HEK293 (cell line): ENCODE measurements at regions not wholly inside any gene's neighbourhood (a gene's known extent, or its start where the extent isn't known, plus 50 kb on each side); places are given as distances from the start of the nearest gene placed in this dataset.

Experiments
- CTCF ChIA-PET: fragments of 350-600 bp; formaldehyde crosslinking; extraction: SDS; loops from one replicate; lab custom pipeline; 2021; ENCODE audit warnings: antibody characterized with exemption; lab: Yijun Ruan, JAX
- POLR2A ChIA-PET: fragments of 300-600 bp; formaldehyde crosslinking; extraction: SDS; loops from one replicate; lab custom pipeline; 2020; ENCODE audit warnings: antibody characterized with exemption, inconsistent platforms; lab: Yijun Ruan, JAX
- H3K27ac ChIP-seq: fragments of 200-500 bp; sonication (Bioruptor generic); 2 replicates; pipeline ENCODE4 v1.5.1; 2014; ENCODE audit warnings: low read depth, low read length, control low read depth, inconsistent platforms; ENCODE audit errors: extremely low read depth
- H3K36me3 ChIP-seq, 2 experiments: fragments of 200-500 bp in 1 of 2; sonication (Bioruptor generic) in 1 of 2; 1 replicate in 1 of 2; 2 replicates in 1 of 2; pipeline ENCODE4 v1.5.1; 2014 to 2017; ENCODE audit warnings: inconsistent platforms in 2 of 2, low read length in 2 of 2; ENCODE audit not compliant: control insufficient read depth in 2 of 2, insufficient read depth in 1 of 2
- H3K4me1 ChIP-seq: fragments of 200-500 bp; sonication (Bioruptor generic); 2 replicates; pipeline ENCODE4 v1.5.1; 2014; ENCODE audit warnings: mild to moderate bottlenecking, low read length, inconsistent platforms; ENCODE audit not compliant: control insufficient read depth, insufficient read depth
- H3K4me3 ChIP-seq: 2 replicates; pipeline ENCODE4 v1.5.1; 2011; ENCODE audit warnings: low read depth, mild to moderate bottlenecking, control low read depth, low read length, moderate library complexity
- H3K9me3 ChIP-seq: fragments of 200-500 bp; sonication (Bioruptor generic); 2 replicates; pipeline ENCODE4 v1.5.1; 2014; ENCODE audit warnings: low read depth, low read length, inconsistent platforms; ENCODE audit not compliant: control insufficient read depth, insufficient read depth
- HOXC10 ChIP-seq: sonication (generic); formaldehyde crosslinking; IDR thresholded peaks from 2 replicates; pipeline ENCODE4 v1.8.1; 2023; ENCODE audit warnings: mild to moderate bottlenecking, missing genetic modification reagents
- KLF10 ChIP-seq: fragments of 450-650 bp; IDR thresholded peaks from 2 replicates; pipeline ENCODE4 v1.5.1; 2018; ENCODE audit warnings: missing biosample characterization, mild to moderate bottlenecking, missing genetic modification characterization
- PRDM10 ChIP-seq: fragments of 450-650 bp; formaldehyde crosslinking; IDR thresholded peaks from 2 replicates; pipeline ENCODE4 v1.5.1; 2016; ENCODE audit warnings: missing biosample characterization, missing genetic modification characterization
- SP3 ChIP-seq: fragments of 450-650 bp; formaldehyde crosslinking; IDR thresholded peaks from 2 replicates; pipeline ENCODE4 v1.5.1; 2016; ENCODE audit warnings: missing biosample characterization, missing genetic modification characterization
- ZBTB17 ChIP-seq: fragments of 450-650 bp; formaldehyde crosslinking; IDR thresholded peaks from 2 replicates; pipeline ENCODE4 v1.5.1; 2016; ENCODE audit warnings: missing biosample characterization, missing genetic modification characterization
- ZBTB48 ChIP-seq: fragments of 450-650 bp; formaldehyde crosslinking; IDR thresholded peaks from 2 replicates; pipeline ENCODE4 v1.5.1; 2016; ENCODE audit warnings: missing biosample characterization, missing genetic modification characterization
- ZBTB6 ChIP-seq: fragments of 450-650 bp; formaldehyde crosslinking; IDR thresholded peaks from 2 replicates; pipeline ENCODE4 v1.5.1; 2017; ENCODE audit warnings: missing biosample characterization, missing genetic modification characterization
- ZFHX2 ChIP-seq: fragments of 450-650 bp; formaldehyde crosslinking; conservative IDR thresholded peaks from 2 replicates; pipeline ENCODE4 v1.5.1; 2016; ENCODE audit warnings: missing biosample characterization, missing genetic modification characterization
- ZIC2 ChIP-seq: fragments of 450-650 bp; formaldehyde crosslinking; IDR thresholded peaks from 2 replicates; pipeline ENCODE4 v1.5.1; 2016; ENCODE audit warnings: missing biosample characterization, missing genetic modification characterization
- ZNF133 ChIP-seq: fragments of 450-650 bp; formaldehyde crosslinking; IDR thresholded peaks from 2 replicates; pipeline ENCODE4 v1.5.1; 2016; ENCODE audit warnings: missing biosample characterization, missing genetic modification characterization
- ZNF157 ChIP-seq: fragments of 450-650 bp; formaldehyde crosslinking; IDR thresholded peaks from 2 replicates; pipeline ENCODE4 v1.5.1; 2016; ENCODE audit warnings: missing biosample characterization, missing genetic modification characterization
- ZNF174 ChIP-seq: fragments of 450-650 bp; formaldehyde crosslinking; IDR thresholded peaks from 2 replicates; pipeline ENCODE4 v1.5.0; 2017; ENCODE audit warnings: missing biosample characterization, mild to moderate bottlenecking, missing genetic modification characterization
- ZNF202 ChIP-seq: fragments of 450-650 bp; formaldehyde crosslinking; IDR thresholded peaks from 2 replicates; pipeline ENCODE4 v1.5.1; 2016; ENCODE audit warnings: missing biosample characterization, missing genetic modification characterization, borderline replicate concordance
- ZNF221 ChIP-seq: fragments of 450-650 bp; formaldehyde crosslinking; IDR thresholded peaks from 2 replicates; pipeline ENCODE4 v1.5.1; 2017; ENCODE audit warnings: missing biosample characterization, missing genetic modification characterization, borderline replicate concordance
- ZNF23 ChIP-seq: fragments of 450-650 bp; formaldehyde crosslinking; IDR thresholded peaks from 2 replicates; pipeline ENCODE4 v1.5.1; 2016; ENCODE audit warnings: missing biosample characterization, missing genetic modification characterization, borderline replicate concordance
- ZNF274 ChIP-seq, 2 experiments: fragments of 200-500 bp in 1 of 2; fragments of 450-650 bp in 1 of 2; sonication (Bioruptor generic) in 1 of 2; formaldehyde crosslinking in 1 of 2; IDR thresholded peaks; 2 replicates each; pipeline versions ENCODE4 v1.5.1 to v1.6.1; 2014 to 2016; ENCODE audit warnings: borderline replicate concordance in 1 of 2, inconsistent platforms in 1 of 2, low read length in 1 of 2, missing biosample characterization in 1 of 2, missing genetic modification characterization in 1 of 2
- ZNF48 ChIP-seq: fragments of 450-650 bp; formaldehyde crosslinking; IDR thresholded peaks from 2 replicates; pipeline ENCODE4 v1.5.1; 2016; ENCODE audit warnings: missing biosample characterization, missing genetic modification characterization
- ZNF521 ChIP-seq: fragments of 450-650 bp; formaldehyde crosslinking; IDR thresholded peaks from 2 replicates; pipeline ENCODE4 v1.5.1; 2017; ENCODE audit warnings: missing biosample characterization, mild to moderate bottlenecking, missing genetic modification characterization
- ZNF529 ChIP-seq: fragments of 450-650 bp; formaldehyde crosslinking; IDR thresholded peaks from 2 replicates; pipeline ENCODE4 v1.5.1; 2017; ENCODE audit warnings: missing genetic modification characterization, missing biosample characterization; ENCODE audit not compliant: insufficient replicate concordance
- ZNF530 ChIP-seq: fragments of 450-650 bp; formaldehyde crosslinking; IDR thresholded peaks from 2 replicates; pipeline ENCODE4 v1.5.1; 2016; ENCODE audit warnings: low read depth, missing biosample characterization, missing genetic modification characterization
- ZNF560 ChIP-seq: fragments of 450-650 bp; formaldehyde crosslinking; IDR thresholded peaks from 2 replicates; pipeline ENCODE4 v1.5.1; 2017; ENCODE audit warnings: missing biosample characterization, missing genetic modification characterization, borderline replicate concordance
- ZNF596 ChIP-seq: fragments of 450-650 bp; IDR thresholded peaks from 2 replicates; pipeline ENCODE4 v1.5.0; 2018; ENCODE audit warnings: missing biosample characterization, mild to moderate bottlenecking, missing genetic modification characterization, moderate library complexity
- ZNF610 ChIP-seq: fragments of 450-650 bp; formaldehyde crosslinking; IDR thresholded peaks from 2 replicates; pipeline ENCODE4 v1.5.1; 2016; ENCODE audit warnings: missing biosample characterization, missing genetic modification characterization, borderline replicate concordance
- ZNF654 ChIP-seq: fragments of 450-650 bp; formaldehyde crosslinking; IDR thresholded peaks from 2 replicates; pipeline ENCODE4 v1.5.1; 2016; ENCODE audit warnings: low read depth, missing biosample characterization, missing genetic modification characterization
- ZNF707 ChIP-seq: fragments of 450-650 bp; formaldehyde crosslinking; IDR thresholded peaks from 2 replicates; pipeline ENCODE4 v1.5.1; 2016; ENCODE audit warnings: missing biosample characterization, missing genetic modification characterization
- ZNF76 ChIP-seq: fragments of 450-650 bp; formaldehyde crosslinking; IDR thresholded peaks from 2 replicates; pipeline ENCODE4; 2016; ENCODE audit warnings: low read depth, missing biosample characterization, missing genetic modification characterization, borderline replicate concordance
- ZSCAN30 ChIP-seq: fragments of 450-650 bp; IDR thresholded peaks from 2 replicates; pipeline ENCODE4 v1.5.1; 2018; ENCODE audit warnings: missing biosample characterization, mild to moderate bottlenecking, missing genetic modification characterization, moderate library complexity
- TF ChIP-seq, protein P1 (sequence below): fragments of 450-650 bp; formaldehyde crosslinking; IDR thresholded peaks from 2 replicates; pipeline ENCODE4 v1.5.1; 2016; ENCODE audit warnings: missing biosample characterization, missing genetic modification characterization
- TF ChIP-seq, protein P2 (sequence below): fragments of 450-650 bp; formaldehyde crosslinking; IDR thresholded peaks from 2 replicates; pipeline ENCODE4 v1.5.1; 2017; ENCODE audit warnings: missing biosample characterization, missing genetic modification characterization

- no peak overlapping the region for H3K4me3 ChIP-seq
- H3K27ac ChIP-seq: no peak overlapping the region
- no peaks in the 10 kb centered on the region for H3K4me1 ChIP-seq
- no peaks in the 10 kb centered on the region for H3K9me3 ChIP-seq
- ChIA-PET POLR2A (no interaction called here), CTCF (no interaction called here)
- H3K36me3 ChIP-seq: no peaks in the 10 kb centered on the region
- TF ChIP-seq ZIC2: no peak
- no peak for TF ChIP-seq ZBTB17 (tag by site-specific recombination)
- TF ChIP-seq, protein P1, sequence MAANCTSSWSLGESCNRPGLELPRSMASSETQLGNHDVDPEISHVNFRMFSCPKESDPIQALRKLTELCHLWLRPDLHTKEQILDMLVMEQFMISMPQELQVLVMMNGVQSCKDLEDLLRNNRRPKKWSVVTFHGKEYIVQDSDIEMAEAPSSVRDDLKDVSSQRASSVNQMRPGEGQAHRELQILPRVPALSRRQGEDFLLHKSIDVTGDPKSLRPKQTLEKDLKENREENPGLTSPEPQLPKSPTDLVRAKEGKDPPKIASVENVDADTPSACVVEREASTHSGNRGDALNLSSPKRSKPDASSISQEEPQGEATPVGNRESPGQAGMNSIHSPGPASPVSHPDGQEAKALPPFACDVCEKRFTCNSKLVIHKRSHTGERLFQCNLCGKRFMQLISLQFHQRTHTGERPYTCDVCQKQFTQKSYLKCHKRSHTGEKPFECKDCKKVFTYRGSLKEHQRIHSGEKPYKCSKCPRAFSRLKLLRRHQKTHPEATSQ (tag by site-specific recombination): no peak
- TF ChIP-seq ZBTB6 (tag by site-specific recombination): no peak
- TF ChIP-seq ZNF133 (tag by site-specific recombination): no peak
- TF ChIP-seq ZFHX2 (tag by site-specific recombination): no peak
- TF ChIP-seq ZNF521: no peak
- TF ChIP-seq PRDM10: no peak
- no peak for TF ChIP-seq ZNF157
- TF ChIP-seq ZNF274 (IDR thresholded peaks at IDR 0.05; ENCODE audit: low read length): no peak
- no peak for TF ChIP-seq ZNF274 (tag by site-specific recombination; IDR thresholded peaks at IDR 0.05; ENCODE audit: borderline replicate concordance)
- no peak for TF ChIP-seq ZNF560 (tag by site-specific recombination)
- no peak for TF ChIP-seq ZNF530 (tag by site-specific recombination)
- TF ChIP-seq, protein P2, sequence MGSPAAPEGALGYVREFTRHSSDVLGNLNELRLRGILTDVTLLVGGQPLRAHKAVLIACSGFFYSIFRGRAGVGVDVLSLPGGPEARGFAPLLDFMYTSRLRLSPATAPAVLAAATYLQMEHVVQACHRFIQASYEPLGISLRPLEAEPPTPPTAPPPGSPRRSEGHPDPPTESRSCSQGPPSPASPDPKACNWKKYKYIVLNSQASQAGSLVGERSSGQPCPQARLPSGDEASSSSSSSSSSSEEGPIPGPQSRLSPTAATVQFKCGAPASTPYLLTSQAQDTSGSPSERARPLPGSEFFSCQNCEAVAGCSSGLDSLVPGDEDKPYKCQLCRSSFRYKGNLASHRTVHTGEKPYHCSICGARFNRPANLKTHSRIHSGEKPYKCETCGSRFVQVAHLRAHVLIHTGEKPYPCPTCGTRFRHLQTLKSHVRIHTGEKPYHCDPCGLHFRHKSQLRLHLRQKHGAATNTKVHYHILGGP (tag by site-specific recombination): no peak
- no peak for TF ChIP-seq ZNF202 (tag by site-specific recombination)
- TF ChIP-seq SP3 (tag by site-specific recombination): no peak
- TF ChIP-seq ZNF596: no peak
Measured at GRCh38 chr4:170772429-170772828, 682.7 kb upstream of the AADAT start.

GRCh38 chr4:170770664-170771063 lies 680.9 kb upstream of the AADAT start:
- Histone ChIP-seq H3K4me3 (no peak overlapping the region), H3K27ac (no peak overlapping the region), H3K36me3 (no peaks in the 10 kb centered on the region), H3K4me1 (no peaks in the 10 kb centered on the region), H3K9me3 (no peaks in the 10 kb centered on the region)
- CTCF ChIA-PET: no interaction called here
- POLR2A ChIA-PET: no interaction called here
- TF ChIP-seq ZNF707 (no peak), HOXC10 (CRISPR knock-in tag) (no peak), ZSCAN30 (tag by site-specific recombination) (no peak), ZNF76 (tag by site-specific recombination) (no peak), ZNF654 (tag by site-specific recombination) (no peak), ZNF48 (tag by site-specific recombination) (no peak), ZNF174 (tag by site-specific recombination) (no peak), KLF10 (no peak), ZNF610 (tag by site-specific recombination) (no peak), ZNF529 (tag by site-specific recombination) (no peak), ZNF23 (tag by site-specific recombination) (no peak), ZBTB48 (tag by site-specific recombination) (no peak), ZNF221 (no peak)
